ENCODE measurements at regions not wholly inside any gene's neighbourhood (a gene's known extent, or its start where the extent isn't known, plus 50 kb on each side); places are given as distances from the start of the nearest gene placed in this dataset.

DNA sequence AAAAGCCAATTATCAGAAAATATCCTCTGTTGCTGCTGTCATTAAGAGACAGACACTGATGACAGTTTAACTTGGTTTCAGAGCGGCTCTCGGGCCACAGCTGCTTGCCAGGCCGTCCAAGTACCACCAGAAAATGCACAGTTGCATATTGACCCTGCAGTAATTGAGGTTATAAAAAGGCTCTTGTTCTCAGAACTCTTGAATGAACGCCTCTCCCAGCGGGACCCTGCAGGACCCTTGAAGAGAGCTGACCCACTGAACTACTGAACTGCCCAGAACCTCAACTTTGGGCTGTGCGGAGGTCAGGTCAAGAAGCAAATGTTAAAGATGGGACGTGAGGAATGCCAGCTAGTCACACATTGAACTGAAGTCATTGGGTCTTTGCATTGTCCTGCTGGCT, 1559.0 kb upstream of the SLC10A2 start:
- TF ChIP-seq, protein P1, sequence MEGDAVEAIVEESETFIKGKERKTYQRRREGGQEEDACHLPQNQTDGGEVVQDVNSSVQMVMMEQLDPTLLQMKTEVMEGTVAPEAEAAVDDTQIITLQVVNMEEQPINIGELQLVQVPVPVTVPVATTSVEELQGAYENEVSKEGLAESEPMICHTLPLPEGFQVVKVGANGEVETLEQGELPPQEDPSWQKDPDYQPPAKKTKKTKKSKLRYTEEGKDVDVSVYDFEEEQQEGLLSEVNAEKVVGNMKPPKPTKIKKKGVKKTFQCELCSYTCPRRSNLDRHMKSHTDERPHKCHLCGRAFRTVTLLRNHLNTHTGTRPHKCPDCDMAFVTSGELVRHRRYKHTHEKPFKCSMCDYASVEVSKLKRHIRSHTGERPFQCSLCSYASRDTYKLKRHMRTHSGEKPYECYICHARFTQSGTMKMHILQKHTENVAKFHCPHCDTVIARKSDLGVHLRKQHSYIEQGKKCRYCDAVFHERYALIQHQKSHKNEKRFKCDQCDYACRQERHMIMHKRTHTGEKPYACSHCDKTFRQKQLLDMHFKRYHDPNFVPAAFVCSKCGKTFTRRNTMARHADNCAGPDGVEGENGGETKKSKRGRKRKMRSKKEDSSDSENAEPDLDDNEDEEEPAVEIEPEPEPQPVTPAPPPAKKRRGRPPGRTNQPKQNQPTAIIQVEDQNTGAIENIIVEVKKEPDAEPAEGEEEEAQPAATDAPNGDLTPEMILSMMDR (IDR thresholded peaks at IDR 0.05; ENCODE audit: borderline replicate concordance, extremely low read depth, low read length, poor library complexity, severe bottlenecking): no peak
- TF ChIP-seq EZH2 (IDR thresholded peaks at IDR 0.05; ENCODE audit: borderline replicate concordance, low read depth, low read length, severe bottlenecking): no peak
